ENCODE measurements at regions not wholly inside any gene's neighbourhood (a gene's known extent, or its start where the extent isn't known, plus 50 kb on each side); places are given as distances from the start of the nearest gene placed in this dataset.

- TF ChIP-seq EZH2 (IDR thresholded peaks at IDR 0.05) (no peak), ATF3 (IDR thresholded peaks at IDR 0.05) (no peak), CTCF (IDR thresholded peaks at IDR 0.05 in 2 of 3, conservative IDR thresholded peaks at IDR 0.05 in 1 of 3; ENCODE audit: borderline replicate concordance in 1 of 3, insufficient read depth in 1 of 3, low read depth in 2 of 3, low read length in 2 of 3) (no peak), ZNF274 (IDR thresholded peaks at IDR 0.05; ENCODE audit: low read depth, low read length) (no peak), RAD21 (IDR thresholded peaks at IDR 0.05; ENCODE audit: low read depth) (no peak), MAX (IDR thresholded peaks at IDR 0.05) (no peak)
Observed at GRCh38 chr15:98164571-98164970, 204.1 kb downstream of the ARRDC4 start.
